ENCODE measurements at regions not wholly inside any gene's neighbourhood (a gene's known extent, or its start where the extent isn't known, plus 50 kb on each side); places are given as distances from the start of the nearest gene placed in this dataset.

DNA sequence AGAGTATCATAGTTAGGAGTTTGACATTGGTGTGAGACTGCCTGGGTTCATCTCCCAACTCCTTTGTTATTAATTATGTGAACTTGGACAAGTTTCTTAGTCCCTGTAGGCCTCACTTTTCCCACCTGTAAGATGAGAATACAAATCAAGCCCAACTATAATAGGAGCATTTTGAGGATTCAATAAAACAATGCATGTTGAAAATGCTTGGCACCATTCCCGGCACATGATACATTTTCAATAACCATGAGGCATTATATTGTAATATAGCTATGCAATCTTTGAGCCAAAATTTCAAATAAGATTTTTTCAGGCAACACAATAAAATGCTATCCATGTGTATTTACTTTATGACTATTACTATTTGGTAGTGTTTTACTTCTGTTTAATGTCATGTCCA, 229.0 kb upstream of the SP4 start:
- TF ChIP-seq, protein P1, sequence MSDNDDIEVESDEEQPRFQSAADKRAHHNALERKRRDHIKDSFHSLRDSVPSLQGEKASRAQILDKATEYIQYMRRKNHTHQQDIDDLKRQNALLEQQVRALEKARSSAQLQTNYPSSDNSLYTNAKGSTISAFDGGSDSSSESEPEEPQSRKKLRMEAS (IDR thresholded peaks at IDR 0.05): no peak
- TF ChIP-seq POLR2A (IDR thresholded peaks at IDR 0.05; ENCODE audit: borderline replicate concordance, extremely low read depth, insufficient read depth, insufficient read length): no peak
- no peak for TF ChIP-seq ELF1 (IDR thresholded peaks at IDR 0.05; ENCODE audit: borderline replicate concordance, low read depth)
- no peak for TF ChIP-seq JUND (IDR thresholded peaks at IDR 0.05)
- no peak for TF ChIP-seq SP1 (IDR thresholded peaks at IDR 0.05; ENCODE audit: low read depth)
- TF ChIP-seq ZNF274 (IDR thresholded peaks at IDR 0.05; ENCODE audit: low read depth, low read length): no peak
- no peak for TF ChIP-seq SIN3A (IDR thresholded peaks at IDR 0.05; ENCODE audit: low read depth)
- no peak for TF ChIP-seq ZFX (IDR thresholded peaks at IDR 0.05)
- Histone ChIP-seq H4K20me1 (ENCODE audit: insufficient read depth) (no peaks in the 10 kb centered on the region), H3K4me3 (replicated peaks in 1 of 2; ENCODE audit: low read depth in 1 of 2, low read length in 2 of 2) (no peak overlapping the region), H3K27ac (ENCODE audit: low read depth, low read length) (no peak overlapping the region), H3K36me3 (ENCODE audit: control insufficient read depth in 1 of 2, insufficient read depth in 2 of 2, low read length in 2 of 2) (no peaks in the 10 kb centered on the region), H3K9me3 (ENCODE audit: control insufficient read depth in 1 of 2, insufficient read depth in 1 of 2, low read depth in 1 of 2, low read length in 2 of 2) (no peaks in the 10 kb centered on the region), H3K9me2 (ENCODE audit: insufficient read depth) (no peaks in the 10 kb centered on the region), H3K9ac (ENCODE audit: low read length) (no peak overlapping the region), H3K4me1 (ENCODE audit: control insufficient read depth in 1 of 2, insufficient read depth in 2 of 2, low read length in 2 of 2) (no peaks in the 10 kb centered on the region), H3K4me2 (ENCODE audit: low read length) (no peak overlapping the region), H3K79me2 (ENCODE audit: insufficient read depth, low read length) (no peaks in the 10 kb centered on the region), H2AFZ (ENCODE audit: low read depth, low read length, poor library complexity, severe bottlenecking) (no peak overlapping the region), H3K27me3 (ENCODE audit: insufficient read depth, low read length) (no peaks in the 10 kb centered on the region)
- ATAC-seq (no peak), DNase-seq (ENCODE audit: low read depth, low spot score) (no peak)
- intact Hi-C loops (cut with micrococcal nuclease): no loop called here
- POLR2A ChIA-PET: no interaction called here
- CTCF ChIA-PET: no interaction called here
- BruUV-seq (replicated peaks): no TSS peak
- RAD21 ChIA-PET (ENCODE audit: low non-redundant PET in 1 of 2, low total read pairs in 2 of 2, uncharacterized antibody in 2 of 2, unreplicated experiment in 2 of 2): no interaction called here

DNA sequence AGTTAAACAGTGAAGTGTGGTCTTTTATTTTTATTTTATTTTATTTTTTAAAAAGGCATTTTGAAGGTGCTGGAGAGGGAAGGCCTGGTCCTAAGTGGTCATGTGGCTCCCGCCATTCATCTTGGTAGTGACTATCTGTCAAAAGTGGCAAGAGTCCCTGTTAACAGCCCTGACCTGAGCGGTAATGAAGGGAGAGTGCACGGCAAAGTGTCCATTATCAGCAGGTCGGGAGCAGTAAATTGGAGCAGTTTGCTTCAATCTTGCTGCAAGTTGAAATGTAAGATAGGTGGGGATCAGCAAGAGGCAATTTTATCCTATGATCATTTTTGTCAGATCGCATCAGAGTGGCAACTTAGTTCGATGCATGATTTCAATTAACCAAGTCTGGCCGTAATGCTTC, 227.4 kb upstream of the SP4 start:
- POLR2A ChIA-PET: no interaction called here
- intact Hi-C loops (cut with micrococcal nuclease): no loop called here
- RAD21 ChIA-PET (ENCODE audit: low non-redundant PET in 1 of 2, low total read pairs in 2 of 2, uncharacterized antibody in 2 of 2, unreplicated experiment in 2 of 2): no interaction called here
- ATAC-seq (no peak), DNase-seq (ENCODE audit: low read depth, low spot score) (no peak)
- Histone ChIP-seq H3K9me2 (ENCODE audit: insufficient read depth) (no peaks in the 10 kb centered on the region), H3K9me3 (ENCODE audit: control insufficient read depth in 1 of 2, insufficient read depth in 1 of 2, low read depth in 1 of 2, low read length in 2 of 2) (no peaks in the 10 kb centered on the region), H3K4me3 (replicated peaks in 1 of 2; ENCODE audit: low read depth in 1 of 2, low read length in 2 of 2) (no peak overlapping the region), H4K20me1 (ENCODE audit: insufficient read depth) (no peaks in the 10 kb centered on the region), H3K4me2 (ENCODE audit: low read length) (no peak overlapping the region), H3K27me3 (ENCODE audit: insufficient read depth, low read length) (no peaks in the 10 kb centered on the region), H3K9ac (ENCODE audit: low read length) (no peak overlapping the region), H2AFZ (ENCODE audit: low read depth, low read length, poor library complexity, severe bottlenecking) (no peak overlapping the region), H3K4me1 (ENCODE audit: control insufficient read depth in 1 of 2, insufficient read depth in 2 of 2, low read length in 2 of 2) (no peaks in the 10 kb centered on the region), H3K79me2 (ENCODE audit: insufficient read depth, low read length) (no peaks in the 10 kb centered on the region), H3K36me3 (ENCODE audit: control insufficient read depth in 1 of 2, insufficient read depth in 2 of 2, low read length in 2 of 2) (no peaks in the 10 kb centered on the region), H3K27ac (ENCODE audit: low read depth, low read length) (no peak overlapping the region)
- BruUV-seq (replicated peaks): no TSS peak
- CTCF ChIA-PET: no interaction called here
- TF ChIP-seq EZH2phosphoT487 (IDR thresholded peaks at IDR 0.05; ENCODE audit: borderline replicate concordance) (no peak), EGR1 (IDR thresholded peaks at IDR 0.05; ENCODE audit: low read depth) (no peak), ELF1 (IDR thresholded peaks at IDR 0.05; ENCODE audit: borderline replicate concordance, low read depth) (no peak), POLR2A (IDR thresholded peaks at IDR 0.05; ENCODE audit: borderline replicate concordance, extremely low read depth, insufficient read depth, insufficient read length) (no peak), EZH2 (IDR thresholded peaks at IDR 0.05) (no peak)
- TF ChIP-seq, protein P2, sequence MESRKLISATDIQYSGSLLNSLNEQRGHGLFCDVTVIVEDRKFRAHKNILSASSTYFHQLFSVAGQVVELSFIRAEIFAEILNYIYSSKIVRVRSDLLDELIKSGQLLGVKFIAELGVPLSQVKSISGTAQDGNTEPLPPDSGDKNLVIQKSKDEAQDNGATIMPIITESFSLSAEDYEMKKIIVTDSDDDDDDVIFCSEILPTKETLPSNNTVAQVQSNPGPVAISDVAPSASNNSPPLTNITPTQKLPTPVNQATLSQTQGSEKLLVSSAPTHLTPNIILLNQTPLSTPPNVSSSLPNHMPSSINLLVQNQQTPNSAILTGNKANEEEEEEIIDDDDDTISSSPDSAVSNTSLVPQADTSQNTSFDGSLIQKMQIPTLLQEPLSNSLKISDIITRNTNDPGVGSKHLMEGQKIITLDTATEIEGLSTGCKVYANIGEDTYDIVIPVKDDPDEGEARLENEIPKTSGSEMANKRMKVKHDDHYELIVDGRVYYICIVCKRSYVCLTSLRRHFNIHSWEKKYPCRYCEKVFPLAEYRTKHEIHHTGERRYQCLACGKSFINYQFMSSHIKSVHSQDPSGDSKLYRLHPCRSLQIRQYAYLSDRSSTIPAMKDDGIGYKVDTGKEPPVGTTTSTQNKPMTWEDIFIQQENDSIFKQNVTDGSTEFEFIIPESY (IDR thresholded peaks at IDR 0.05; ENCODE audit: extremely low read depth, insufficient replicate concordance, low read length): no peak

Measured in HCT116 (cell line).